Lung (tissue), 11 donors: ENCODE measurements at regions not wholly inside any gene's neighbourhood (a gene's known extent, or its start where the extent isn't known, plus 50 kb on each side); places are given as distances from the start of the nearest gene placed in this dataset.

Source experiments
- ATAC-seq: fragments of 200-7000 bp; cut with Tn5 transposase; one replicate; pipeline ENCODE4 v1.9.1; 2020; ENCODE audit warnings: moderate number of reproducible peaks; ENCODE audit not compliant: insufficient read depth, low FRiP score
- DNase-seq, 3 donors: peaks; one replicate each; pipeline ENCODE4 v3.0.0-alpha.2; 2013 to 2017
- H3K27ac ChIP-seq, 2 donors: one replicate each; pipeline ENCODE4 v1.5.1; 2013; ENCODE audit warnings: mild to moderate bottlenecking in 2 of 2, moderate library complexity in 2 of 2, control low read depth in 1 of 2, inconsistent platforms in 1 of 2, low read depth in 1 of 2, low read length in 1 of 2
- H3K27me3 ChIP-seq, 3 donors: one replicate each; pipeline ENCODE4 v1.5.1; 2013; ENCODE audit warnings: low read length in 2 of 3; ENCODE audit not compliant: control insufficient read depth in 3 of 3, insufficient read depth in 3 of 3
- H3K36me3 ChIP-seq, 4 donors: one replicate each; pipeline ENCODE4 v1.5.1; 2013; ENCODE audit warnings: low read length in 4 of 4, mild to moderate bottlenecking in 1 of 4, moderate library complexity in 1 of 4; ENCODE audit not compliant: control insufficient read depth in 4 of 4, insufficient read depth in 4 of 4
- H3K4me1 ChIP-seq, 5 donors: one replicate each; pipeline ENCODE4 v1.5.1; 2013; ENCODE audit warnings: low read length in 5 of 5, mild to moderate bottlenecking in 2 of 5, moderate library complexity in 1 of 5; ENCODE audit not compliant: control insufficient read depth in 5 of 5, insufficient read depth in 5 of 5
- H3K4me3 ChIP-seq: one replicate; pipeline ENCODE4 v1.5.1; 2013; ENCODE audit warnings: mild to moderate bottlenecking, control low read depth, moderate library complexity
- H3K9ac ChIP-seq, 2 donors: one replicate each; pipeline ENCODE4 v1.5.1; 2013; ENCODE audit warnings: low read length in 2 of 2, control low read depth in 1 of 2; ENCODE audit not compliant: insufficient read depth in 1 of 2
- H3K9me3 ChIP-seq, 4 donors: one replicate each; pipeline ENCODE4 v1.5.1; 2013; ENCODE audit warnings: low read length in 3 of 4, mild to moderate bottlenecking in 1 of 4, moderate library complexity in 1 of 4; ENCODE audit not compliant: control insufficient read depth in 4 of 4, insufficient read depth in 3 of 4
- CTCF ChIP-seq: IDR thresholded peaks from 2 replicates; pipeline ENCODE4 v1.5.1; 2012; ENCODE audit warnings: mild to moderate bottlenecking; ENCODE audit errors: control extremely low read depth, extremely low read depth
- WGBS, 2 donors: extraction: QIAGEN DNeasy Blood & Tissue Kit; methylation state at CpG; one replicate each; pipeline ENCODE4 v1.1.7; 2013; 5-methylcytosine and 5-hydroxymethylcytosine counted together
- donor health status: control.
- donor health status: control.
- donor health status: Bipolar disorder and iron deficiency.
- donor health status: healthy.
- donor health status: DM: yes; HTN: yes; CAD: no.

GRCh38 chr3:193938613-193939012, 197.3 kb upstream of the HES1 start:
- DNase-seq (no peak), ATAC-seq (no peak)
- no peak for TF ChIP-seq CTCF
- 87 to 92% methylated on average over 6 of the region's 6 CpGs for WGBS, 2 donors
- Histone ChIP-seq H3K27me3 (no peaks in the 10 kb centered on the region), H3K27ac (no peak overlapping the region), H3K9me3 (no peaks in the 10 kb centered on the region), H3K9ac (no peak overlapping the region), H3K4me3 (no peak overlapping the region), H3K36me3 (no peaks in the 10 kb centered on the region), H3K4me1 (peaks cover 0 to 5% (median 0%) of the 10 kb centered on the region in 5 donors)

- H3K4me3 ChIP-seq: no peak overlapping the region
- H3K4me1 ChIP-seq: peaks cover 0 to 5% (median 0%) of the 10 kb centered on the region in 5 donors
- no peak overlapping the region for H3K27ac ChIP-seq
- no peak overlapping the region for H3K9ac ChIP-seq
- ATAC-seq (no peak), DNase-seq (no peak)
- H3K36me3 ChIP-seq: no peaks in the 10 kb centered on the region
- TF ChIP-seq CTCF: no peak
- WGBS, 2 donors: 93 to 94% methylated on average over 4 of the region's 4 CpGs
- no peaks in the 10 kb centered on the region for H3K27me3 ChIP-seq
- no peaks in the 10 kb centered on the region for H3K9me3 ChIP-seq
Measured at GRCh38 chr3:193939527-193939926, 196.4 kb upstream of the HES1 start.

GRCh38 chr3:193940526-193940925, 195.4 kb upstream of the HES1 start:
- Histone ChIP-seq H3K9ac (no peak overlapping the region), H3K4me1 (peaks cover 0 to 5% (median 0%) of the 10 kb centered on the region in 5 donors), H3K9me3 (no peaks in the 10 kb centered on the region), H3K36me3 (no peaks in the 10 kb centered on the region), H3K27me3 (no peaks in the 10 kb centered on the region), H3K27ac (no peak overlapping the region), H3K4me3 (no peak overlapping the region)
- ATAC-seq (no peak), DNase-seq (no peak)
- no peak for TF ChIP-seq CTCF
- 74 to 77% methylated on average over 7 of the region's 7 CpGs for WGBS, 2 donors

DNA sequence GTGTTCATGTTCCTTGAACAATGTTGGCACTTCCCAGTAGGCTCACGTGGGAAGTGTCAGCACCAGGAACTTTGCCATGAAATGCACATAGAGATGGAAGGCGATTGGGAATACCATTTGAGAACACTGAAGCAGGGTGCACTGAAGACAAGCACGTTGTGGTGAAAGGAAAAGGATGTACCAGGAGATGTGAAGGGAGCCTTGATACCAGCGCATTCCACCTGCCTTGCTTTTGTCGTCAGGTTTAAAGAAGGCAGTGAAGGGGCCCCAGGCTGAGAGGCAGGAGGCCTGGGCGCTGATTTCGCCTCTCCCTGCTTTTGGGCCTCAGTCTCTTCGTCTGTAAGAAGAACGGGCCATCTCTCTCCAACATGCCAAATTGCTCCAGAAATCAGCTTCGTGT, 194.5 kb upstream of the HES1 start:
- H3K9me3 ChIP-seq: no peaks in the 10 kb centered on the region
- no peaks in the 10 kb centered on the region for H3K27me3 ChIP-seq
- no peaks in the 10 kb centered on the region for H3K36me3 ChIP-seq
- H3K4me1 ChIP-seq: peaks cover 0 to 5% (median 0%) of the 10 kb centered on the region in 5 donors
- H3K27ac ChIP-seq: no peak overlapping the region
- no peak overlapping the region for H3K4me3 ChIP-seq
- DNase-seq (no peak), ATAC-seq (no peak)
- H3K9ac ChIP-seq: no peak overlapping the region
- 94% methylated on average over 10 of the region's 10 CpGs for WGBS, 2 donors
- TF ChIP-seq CTCF: no peak
